Mucosa of descending colon (tissue), 3 donors: ENCODE measurements at regions not wholly inside any gene's neighbourhood (a gene's known extent, or its start where the extent isn't known, plus 50 kb on each side); places are given as distances from the start of the nearest gene placed in this dataset.

Experiments used
- ATAC-seq: fragments of 200-7000 bp; cut with Tn5 transposase; one replicate; pipeline ENCODE4 v1.9.1; 2020; ENCODE audit warnings: mild to moderate bottlenecking, moderate library complexity
- DNase-seq, 3 donors: peaks; one replicate each; pipeline ENCODE4 v3.0.0-alpha.2; 2020
- H3K36me3 ChIP-seq: fragments of 200-600 bp; one replicate; pipeline ENCODE4 v1.8.0; 2021; ENCODE audit warnings: low read depth, mild to moderate bottlenecking
- H3K4me1 ChIP-seq: fragments of 200-600 bp; one replicate; pipeline ENCODE4 v1.8.0; 2021; ENCODE audit warnings: low read depth, mild to moderate bottlenecking
- H3K4me3 ChIP-seq: fragments of 200-600 bp; one replicate; pipeline ENCODE4 v1.8.0; 2021; ENCODE audit warnings: mild to moderate bottlenecking
- H3K9me3 ChIP-seq: fragments of 200-600 bp; one replicate; pipeline ENCODE4 v1.8.0; 2021; ENCODE audit warnings: mild to moderate bottlenecking
- intact Hi-C, 2 donors: fragments of 100-400 bp; cut with DNase I in 1 of 2; cut with micrococcal nuclease in 1 of 2; formaldehyde crosslinking; loops; one replicate each; pipeline versions ENCODE4 v1.11.0 to v1.11.1; 2022; cut with DNase I, micrococcal nuclease
- TF ChIP-seq, protein P1 (sequence below): fragments of 200-600 bp; IDR thresholded peaks from one replicate; pipeline ENCODE4 v1.8.0; 2022; ENCODE audit warnings: antibody characterized with exemption, mild to moderate bottlenecking
- donor health status: DM: no; HTN: no; CAD: no; lungs with moderate emphysema.
- donor health status: DM: no; HTN: no; CAD: no.
- donor health status: DM: no; HTN: yes; CAD: no.

DNA sequence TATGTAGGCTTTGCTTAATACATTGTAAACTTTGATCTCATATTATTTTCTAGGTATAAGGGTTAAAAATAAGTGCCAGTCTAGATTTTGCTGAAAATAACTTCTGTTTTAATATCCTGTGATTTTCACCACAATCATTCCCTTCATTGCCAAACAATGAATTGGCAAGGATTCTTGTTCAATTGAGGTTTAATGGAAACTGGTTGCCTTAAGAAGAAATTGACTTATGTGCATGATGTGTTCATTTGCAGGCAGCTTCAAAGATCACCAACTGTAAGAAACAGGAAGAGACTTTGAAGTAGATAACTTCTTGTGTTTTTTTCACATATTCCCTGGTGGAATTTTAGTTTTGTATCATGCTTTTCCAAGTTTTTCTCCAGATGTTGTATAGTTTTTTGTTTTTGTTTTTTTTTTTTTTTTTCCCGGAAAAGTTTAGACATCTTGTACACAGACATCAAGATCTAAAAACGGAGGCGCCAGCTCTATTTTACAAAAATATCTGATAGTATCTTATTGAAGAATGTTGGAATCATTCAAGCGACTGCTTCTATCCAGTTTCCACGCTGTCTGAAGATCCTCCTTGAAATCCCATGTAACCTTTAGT lies 108.3 kb downstream of the POSTN start:
- no peaks in the 10 kb centered on the region for H3K9me3 ChIP-seq
- H3K36me3 ChIP-seq, result no peaks in the 10 kb centered on the region
- TF ChIP-seq, protein P1, sequence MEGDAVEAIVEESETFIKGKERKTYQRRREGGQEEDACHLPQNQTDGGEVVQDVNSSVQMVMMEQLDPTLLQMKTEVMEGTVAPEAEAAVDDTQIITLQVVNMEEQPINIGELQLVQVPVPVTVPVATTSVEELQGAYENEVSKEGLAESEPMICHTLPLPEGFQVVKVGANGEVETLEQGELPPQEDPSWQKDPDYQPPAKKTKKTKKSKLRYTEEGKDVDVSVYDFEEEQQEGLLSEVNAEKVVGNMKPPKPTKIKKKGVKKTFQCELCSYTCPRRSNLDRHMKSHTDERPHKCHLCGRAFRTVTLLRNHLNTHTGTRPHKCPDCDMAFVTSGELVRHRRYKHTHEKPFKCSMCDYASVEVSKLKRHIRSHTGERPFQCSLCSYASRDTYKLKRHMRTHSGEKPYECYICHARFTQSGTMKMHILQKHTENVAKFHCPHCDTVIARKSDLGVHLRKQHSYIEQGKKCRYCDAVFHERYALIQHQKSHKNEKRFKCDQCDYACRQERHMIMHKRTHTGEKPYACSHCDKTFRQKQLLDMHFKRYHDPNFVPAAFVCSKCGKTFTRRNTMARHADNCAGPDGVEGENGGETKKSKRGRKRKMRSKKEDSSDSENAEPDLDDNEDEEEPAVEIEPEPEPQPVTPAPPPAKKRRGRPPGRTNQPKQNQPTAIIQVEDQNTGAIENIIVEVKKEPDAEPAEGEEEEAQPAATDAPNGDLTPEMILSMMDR, result no peak
- DNase-seq, result no peak
- no peak overlapping the region for H3K4me3 ChIP-seq
- H3K4me1 ChIP-seq, result no peaks in the 10 kb centered on the region
- ATAC-seq, result no peak
- intact Hi-C loops, result no loop called here

DNA sequence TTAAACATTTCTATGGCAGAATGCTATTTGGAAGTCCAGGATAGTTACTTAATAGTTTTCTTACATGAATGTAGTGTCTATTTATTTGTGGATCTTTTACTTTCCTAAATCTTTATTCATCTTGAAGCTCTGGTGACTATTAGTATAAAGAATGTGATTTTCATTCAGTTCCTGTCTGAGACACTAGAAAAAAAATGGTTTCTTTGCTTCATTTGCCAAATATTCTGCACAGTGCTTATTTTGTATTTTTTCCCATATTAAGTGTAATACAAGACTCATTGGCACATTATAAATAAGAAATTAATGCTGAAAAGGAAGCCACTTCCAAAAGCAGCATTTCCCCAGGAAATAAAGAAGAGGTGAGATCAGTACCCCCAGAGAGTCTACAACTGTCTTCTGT lies 109.8 kb downstream of the POSTN start:
- intact Hi-C loops, result no loop called here
- ATAC-seq (no peak), DNase-seq (no peak)
- H3K4me1 ChIP-seq, result no peaks in the 10 kb centered on the region
- H3K36me3 ChIP-seq, result no peaks in the 10 kb centered on the region
- H3K4me3 ChIP-seq, result no peak overlapping the region
- TF ChIP-seq, protein P1, result no peak
- H3K9me3 ChIP-seq, result no peaks in the 10 kb centered on the region

DNA sequence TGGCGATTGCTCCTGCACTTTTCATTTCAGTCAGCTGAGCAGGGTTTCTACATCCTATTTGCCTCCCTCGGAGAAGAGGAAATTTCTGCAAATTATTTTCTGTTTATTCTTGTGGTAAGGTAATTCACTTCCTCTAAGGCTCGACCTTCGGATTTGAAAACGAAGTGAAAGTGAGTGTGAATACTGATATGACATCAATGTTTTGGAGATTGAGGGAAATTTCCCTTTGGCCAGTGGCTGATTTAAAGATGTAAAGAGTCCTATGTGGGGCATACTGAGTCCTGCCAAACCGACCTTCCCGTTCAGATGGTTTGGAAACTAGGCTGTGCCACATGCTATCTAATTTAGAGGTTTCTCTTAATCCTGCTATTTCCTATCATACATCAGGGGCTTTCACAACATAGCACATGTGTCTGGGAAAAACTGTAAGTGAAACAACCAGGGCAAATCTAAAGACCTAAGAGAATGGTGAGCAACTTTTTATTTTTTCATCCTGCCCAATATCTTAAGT lies 112.3 kb downstream of the POSTN start:
- H3K36me3 ChIP-seq, result no peaks in the 10 kb centered on the region
- no peak overlapping the region for H3K4me3 ChIP-seq
- no peaks in the 10 kb centered on the region for H3K9me3 ChIP-seq
- DNase-seq, result no peak
- no peaks in the 10 kb centered on the region for H3K4me1 ChIP-seq
- no peak for ATAC-seq
- TF ChIP-seq, protein P1, result no peak
- intact Hi-C loops, result no loop called here

DNA sequence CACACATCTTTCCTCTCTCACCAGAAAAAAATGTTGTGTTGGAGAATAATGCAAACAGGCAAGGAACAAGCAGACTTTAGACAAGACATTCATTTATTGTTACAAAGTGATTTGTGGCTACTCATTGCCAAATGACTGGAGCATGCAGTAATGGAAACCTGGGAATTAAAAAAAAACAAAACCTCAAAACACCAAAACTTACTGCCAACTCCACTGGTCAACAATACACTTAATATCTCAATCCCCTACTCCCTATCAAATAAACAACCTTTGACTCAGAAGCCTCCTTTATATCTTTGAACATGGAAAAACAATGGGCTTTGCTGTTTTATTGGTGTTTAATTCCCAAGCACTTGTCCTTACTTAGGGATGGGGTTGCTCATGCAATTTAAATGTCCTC lies 112.8 kb downstream of the POSTN start:
- intact Hi-C loops, result no loop called here
- Histone ChIP-seq H3K36me3 (no peaks in the 10 kb centered on the region), H3K4me3 (no peak overlapping the region), H3K4me1 (no peaks in the 10 kb centered on the region), H3K9me3 (no peaks in the 10 kb centered on the region)
- ATAC-seq, result no peak
- TF ChIP-seq, protein P1, result no peak
- no peak for DNase-seq

DNA sequence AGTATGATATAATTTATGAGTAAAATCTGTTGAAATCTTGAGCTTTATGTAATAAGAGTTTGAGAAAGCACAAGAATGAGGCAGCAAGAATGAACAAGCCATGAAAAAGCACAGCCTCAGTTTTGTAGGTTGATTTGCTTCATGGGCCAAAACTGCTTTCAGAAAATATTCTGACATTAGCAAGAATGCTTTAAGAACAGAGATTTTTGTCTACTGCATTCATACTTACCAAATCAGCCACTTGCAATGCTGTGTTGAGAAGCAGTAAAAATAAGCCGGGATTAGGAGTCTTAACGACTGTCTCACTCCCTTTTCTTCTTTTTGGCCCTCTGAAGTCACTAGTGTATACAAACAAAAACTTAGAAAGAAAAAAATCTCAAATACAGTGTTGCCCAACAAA lies 114.5 kb downstream of the POSTN start:
- no peaks in the 10 kb centered on the region for H3K36me3 ChIP-seq
- TF ChIP-seq, protein P1, result no peak
- no peak overlapping the region for H3K4me3 ChIP-seq
- intact Hi-C loops, result no loop called here
- H3K4me1 ChIP-seq, result no peaks in the 10 kb centered on the region
- no peaks in the 10 kb centered on the region for H3K9me3 ChIP-seq
- DNase-seq (no peak), ATAC-seq (no peak)

DNA sequence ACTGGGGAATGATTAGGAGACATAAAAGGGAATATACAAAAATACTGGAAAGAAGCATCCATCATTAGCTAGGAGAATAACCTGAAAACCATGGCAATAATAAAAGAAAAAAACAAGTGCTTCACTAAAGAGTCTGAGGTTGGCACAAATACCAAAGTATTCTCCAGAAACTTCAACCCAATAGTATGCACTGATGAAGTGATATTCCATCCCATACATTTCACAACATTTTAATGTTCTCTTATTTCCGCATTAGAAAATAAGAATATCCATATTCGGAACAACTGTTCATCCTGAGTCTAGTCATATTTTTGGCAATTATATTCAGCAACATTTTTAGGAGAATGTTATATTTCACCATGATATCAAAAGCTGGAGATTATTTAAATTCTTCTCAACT lies 116.2 kb downstream of the POSTN start:
- no peak for ATAC-seq
- Histone ChIP-seq H3K4me1 (no peaks in the 10 kb centered on the region), H3K9me3 (no peaks in the 10 kb centered on the region), H3K4me3 (no peak overlapping the region), H3K36me3 (no peaks in the 10 kb centered on the region)
- intact Hi-C loops, result no loop called here
- DNase-seq, result no peak
- TF ChIP-seq, protein P1, result no peak
